ENCODE measurements at regions not wholly inside any gene's neighbourhood (a gene's known extent, or its start where the extent isn't known, plus 50 kb on each side); places are given as distances from the start of the nearest gene placed in this dataset.

DNA sequence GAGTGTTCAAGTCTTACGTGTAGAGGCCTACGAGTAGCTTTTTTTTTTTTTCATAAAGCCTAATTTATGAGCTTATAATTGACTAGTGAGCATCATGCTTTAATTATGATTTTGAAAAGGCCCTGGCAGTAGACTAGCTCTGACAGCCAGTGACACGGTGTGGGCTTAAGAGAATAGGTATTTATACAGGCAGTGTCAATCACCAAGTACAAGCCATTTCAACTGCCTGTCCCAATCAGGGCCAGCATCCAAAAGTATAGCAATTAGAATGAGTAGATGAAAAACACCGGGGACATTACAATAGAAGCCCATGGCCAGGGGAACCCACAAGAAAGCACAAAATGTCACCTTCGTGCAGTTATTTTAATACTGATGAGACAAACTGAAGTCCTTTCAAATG is 552.8 kb downstream of the CAAP1 start:
- TF ChIP-seq, protein P1, sequence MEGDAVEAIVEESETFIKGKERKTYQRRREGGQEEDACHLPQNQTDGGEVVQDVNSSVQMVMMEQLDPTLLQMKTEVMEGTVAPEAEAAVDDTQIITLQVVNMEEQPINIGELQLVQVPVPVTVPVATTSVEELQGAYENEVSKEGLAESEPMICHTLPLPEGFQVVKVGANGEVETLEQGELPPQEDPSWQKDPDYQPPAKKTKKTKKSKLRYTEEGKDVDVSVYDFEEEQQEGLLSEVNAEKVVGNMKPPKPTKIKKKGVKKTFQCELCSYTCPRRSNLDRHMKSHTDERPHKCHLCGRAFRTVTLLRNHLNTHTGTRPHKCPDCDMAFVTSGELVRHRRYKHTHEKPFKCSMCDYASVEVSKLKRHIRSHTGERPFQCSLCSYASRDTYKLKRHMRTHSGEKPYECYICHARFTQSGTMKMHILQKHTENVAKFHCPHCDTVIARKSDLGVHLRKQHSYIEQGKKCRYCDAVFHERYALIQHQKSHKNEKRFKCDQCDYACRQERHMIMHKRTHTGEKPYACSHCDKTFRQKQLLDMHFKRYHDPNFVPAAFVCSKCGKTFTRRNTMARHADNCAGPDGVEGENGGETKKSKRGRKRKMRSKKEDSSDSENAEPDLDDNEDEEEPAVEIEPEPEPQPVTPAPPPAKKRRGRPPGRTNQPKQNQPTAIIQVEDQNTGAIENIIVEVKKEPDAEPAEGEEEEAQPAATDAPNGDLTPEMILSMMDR (IDR thresholded peaks at IDR 0.05; ENCODE audit: low read depth, low read length, poor library complexity, severe bottlenecking), result no peak
- TF ChIP-seq EZH2phosphoT487 (IDR thresholded peaks at IDR 0.05; ENCODE audit: borderline replicate concordance, low read length), result no peak
